ENCODE measurements at regions not wholly inside any gene's neighbourhood (a gene's known extent, or its start where the extent isn't known, plus 50 kb on each side); places are given as distances from the start of the nearest gene placed in this dataset.

DNA sequence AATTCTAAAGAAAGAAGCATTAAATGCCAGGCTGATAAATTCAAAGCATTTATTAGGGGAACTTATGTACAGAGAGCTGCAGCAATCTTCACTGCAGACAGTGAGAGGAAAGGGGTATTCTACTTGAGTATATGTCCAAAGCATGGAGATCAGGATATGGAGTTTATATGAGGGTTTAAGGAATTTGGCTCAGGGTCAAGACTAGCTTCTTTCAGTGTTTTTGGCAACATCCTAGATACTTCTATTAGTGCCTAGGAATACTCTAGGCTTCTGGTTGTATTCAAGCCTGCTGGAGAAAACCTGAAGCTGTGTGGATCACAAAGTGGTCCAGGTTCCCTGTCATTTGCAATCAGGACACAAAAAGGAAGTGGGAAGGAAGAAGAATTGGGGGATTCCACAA, 194.6 kb downstream of the CETN3 start (continued):
- TF ChIP-seq SIN3A (conservative IDR thresholded peaks at IDR 0.05 in 1 of 2, IDR thresholded peaks at IDR 0.05 in 1 of 2; ENCODE audit: low read depth in 1 of 2, low read length in 2 of 2) (no peak), BRCA1 (IDR thresholded peaks at IDR 0.05; ENCODE audit: low read depth, low read length) (no peak)
